ENCODE measurements at regions not wholly inside any gene's neighbourhood (a gene's known extent, or its start where the extent isn't known, plus 50 kb on each side); places are given as distances from the start of the nearest gene placed in this dataset.

DNA sequence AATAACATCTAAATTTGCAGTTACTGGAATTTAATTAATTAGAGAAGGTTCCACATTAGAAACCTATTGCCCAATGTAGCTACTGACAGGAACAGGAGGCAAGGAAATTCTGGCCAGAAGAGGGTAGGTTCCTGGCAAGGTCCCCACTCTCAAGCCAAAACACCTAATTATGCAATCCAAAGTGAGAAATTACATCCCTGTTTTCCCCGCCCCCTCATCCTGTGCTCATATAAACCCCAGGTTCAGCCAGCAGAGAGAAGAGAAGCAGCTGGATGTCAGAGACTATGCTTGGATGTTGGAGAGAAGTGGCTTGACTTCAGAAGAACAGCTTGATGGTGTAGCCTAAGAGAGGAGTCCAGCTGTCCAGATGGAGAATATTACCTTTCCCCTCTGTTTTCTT, 951.3 kb upstream of the PRR20A start:
- Histone ChIP-seq H3K36me3 (no peaks in the 10 kb centered on the region), H3K27ac (no peak overlapping the region), H3K4me3 (ENCODE audit: low read depth, low read length) (no peak overlapping the region), H3K27me3 (ENCODE audit: insufficient read depth, low read depth, severe bottlenecking) (no peaks in the 10 kb centered on the region), H3K9me3 (ENCODE audit: severe bottlenecking) (no peaks in the 10 kb centered on the region)
- no peak for DNase-seq
- TF ChIP-seq, protein P1, sequence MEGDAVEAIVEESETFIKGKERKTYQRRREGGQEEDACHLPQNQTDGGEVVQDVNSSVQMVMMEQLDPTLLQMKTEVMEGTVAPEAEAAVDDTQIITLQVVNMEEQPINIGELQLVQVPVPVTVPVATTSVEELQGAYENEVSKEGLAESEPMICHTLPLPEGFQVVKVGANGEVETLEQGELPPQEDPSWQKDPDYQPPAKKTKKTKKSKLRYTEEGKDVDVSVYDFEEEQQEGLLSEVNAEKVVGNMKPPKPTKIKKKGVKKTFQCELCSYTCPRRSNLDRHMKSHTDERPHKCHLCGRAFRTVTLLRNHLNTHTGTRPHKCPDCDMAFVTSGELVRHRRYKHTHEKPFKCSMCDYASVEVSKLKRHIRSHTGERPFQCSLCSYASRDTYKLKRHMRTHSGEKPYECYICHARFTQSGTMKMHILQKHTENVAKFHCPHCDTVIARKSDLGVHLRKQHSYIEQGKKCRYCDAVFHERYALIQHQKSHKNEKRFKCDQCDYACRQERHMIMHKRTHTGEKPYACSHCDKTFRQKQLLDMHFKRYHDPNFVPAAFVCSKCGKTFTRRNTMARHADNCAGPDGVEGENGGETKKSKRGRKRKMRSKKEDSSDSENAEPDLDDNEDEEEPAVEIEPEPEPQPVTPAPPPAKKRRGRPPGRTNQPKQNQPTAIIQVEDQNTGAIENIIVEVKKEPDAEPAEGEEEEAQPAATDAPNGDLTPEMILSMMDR (IDR thresholded peaks at IDR 0.05; ENCODE audit: low read depth, low read length), result no peak

DNA sequence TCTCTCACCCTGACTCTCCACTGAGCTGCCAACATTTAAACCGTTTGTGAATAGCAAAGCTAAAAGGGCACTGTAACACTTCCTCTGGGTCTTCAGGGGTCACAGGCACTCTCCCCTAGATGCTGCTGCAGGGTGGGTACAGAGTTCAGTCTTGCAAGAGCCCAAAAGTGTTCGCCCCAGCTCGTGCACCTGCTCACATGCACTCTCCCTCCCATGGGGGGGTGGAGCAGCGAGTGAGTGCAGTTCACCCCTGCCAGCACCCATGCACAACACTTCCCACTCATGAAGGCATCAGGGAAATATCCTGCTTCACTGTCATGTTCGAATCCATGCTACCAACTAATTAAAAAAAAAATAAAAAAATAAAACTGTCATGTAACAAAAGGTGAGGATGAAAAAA, 950.7 kb upstream of the PRR20A start:
- H3K27ac ChIP-seq, result no peak overlapping the region
- no peak overlapping the region for H3K4me3 ChIP-seq (ENCODE audit: low read depth, low read length)
- H3K9me3 ChIP-seq (ENCODE audit: severe bottlenecking), result no peaks in the 10 kb centered on the region
- no peaks in the 10 kb centered on the region for H3K27me3 ChIP-seq (ENCODE audit: insufficient read depth, low read depth, severe bottlenecking)
- TF ChIP-seq, protein P1 (IDR thresholded peaks at IDR 0.05; ENCODE audit: low read depth, low read length), result no peak
- DNase-seq, result no peak
- no peaks in the 10 kb centered on the region for H3K36me3 ChIP-seq

DNA sequence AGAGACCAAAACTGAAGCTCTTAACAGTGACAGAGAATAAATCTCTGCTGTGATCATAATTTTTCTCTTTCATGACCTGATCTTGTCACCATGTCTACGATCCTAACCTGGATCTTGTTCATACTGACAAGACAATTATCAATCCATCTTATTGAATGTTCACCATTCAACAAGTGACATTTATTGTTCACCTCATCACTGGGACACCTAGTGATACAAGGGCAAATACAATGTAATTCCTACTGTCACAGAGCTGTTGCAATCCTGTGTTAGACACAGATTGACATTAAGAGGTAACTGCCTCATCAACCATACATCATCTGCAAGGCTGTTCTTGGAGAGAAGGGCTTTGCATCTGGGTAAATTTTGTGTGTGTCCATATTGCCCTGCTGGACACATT, 942.4 kb upstream of the PRR20A start:
- H3K9me3 ChIP-seq (ENCODE audit: severe bottlenecking), result no peaks in the 10 kb centered on the region
- TF ChIP-seq, protein P1 (IDR thresholded peaks at IDR 0.05; ENCODE audit: low read depth, low read length), result no peak
- H3K36me3 ChIP-seq, result no peaks in the 10 kb centered on the region
- no peak for DNase-seq
- no peak overlapping the region for H3K4me3 ChIP-seq (ENCODE audit: low read depth, low read length)
- no peaks in the 10 kb centered on the region for H3K27me3 ChIP-seq (ENCODE audit: insufficient read depth, low read depth, severe bottlenecking)
- no peak overlapping the region for H3K27ac ChIP-seq

DNA sequence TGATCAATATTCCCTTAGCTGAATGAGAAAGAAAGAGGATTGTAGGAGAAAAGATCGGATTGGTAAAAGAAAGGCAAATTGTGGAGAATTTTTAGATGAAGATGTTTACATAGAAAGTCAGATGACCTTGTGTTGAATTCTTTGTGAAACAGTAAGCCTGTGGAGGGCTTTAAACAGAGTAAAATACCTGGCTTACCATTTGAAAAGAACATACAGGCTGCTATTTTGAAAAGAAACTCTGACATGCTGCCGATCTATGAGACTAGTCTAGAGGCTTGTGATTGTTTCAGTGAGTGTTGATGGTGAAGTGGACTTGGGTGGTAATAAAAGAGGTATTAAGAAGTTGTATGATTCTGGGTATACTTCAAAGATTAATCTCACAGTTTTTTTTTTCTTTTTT, 938.9 kb upstream of the PRR20A start:
- H3K36me3 ChIP-seq, result no peaks in the 10 kb centered on the region
- TF ChIP-seq, protein P1 (IDR thresholded peaks at IDR 0.05; ENCODE audit: low read depth, low read length), result no peak
- no peaks in the 10 kb centered on the region for H3K27me3 ChIP-seq (ENCODE audit: insufficient read depth, low read depth, severe bottlenecking)
- no peak overlapping the region for H3K27ac ChIP-seq
- H3K9me3 ChIP-seq (ENCODE audit: severe bottlenecking), result no peaks in the 10 kb centered on the region
- no peak for DNase-seq
- H3K4me3 ChIP-seq (ENCODE audit: low read depth, low read length), result no peak overlapping the region

DNA sequence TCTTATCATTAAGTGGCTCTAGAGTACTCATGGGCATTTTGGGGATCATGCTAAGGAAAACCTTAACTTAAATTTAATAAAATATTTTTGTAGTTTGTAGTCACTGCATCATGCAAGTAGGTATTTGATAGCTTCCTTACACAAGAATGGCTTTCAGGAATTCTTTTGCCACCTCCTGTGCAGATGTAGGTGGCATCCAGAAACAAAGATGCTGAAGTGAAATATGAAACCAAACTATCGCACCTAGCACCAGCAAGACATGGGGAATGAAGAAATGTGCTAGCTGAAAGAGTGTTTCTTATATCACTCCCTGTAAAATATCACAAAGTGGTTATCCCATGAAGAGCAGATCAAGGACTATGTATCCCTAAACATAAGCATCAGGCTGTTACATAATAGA, 924.5 kb upstream of the PRR20A start:
- H3K4me3 ChIP-seq (ENCODE audit: low read depth, low read length), result no peak overlapping the region

DNA sequence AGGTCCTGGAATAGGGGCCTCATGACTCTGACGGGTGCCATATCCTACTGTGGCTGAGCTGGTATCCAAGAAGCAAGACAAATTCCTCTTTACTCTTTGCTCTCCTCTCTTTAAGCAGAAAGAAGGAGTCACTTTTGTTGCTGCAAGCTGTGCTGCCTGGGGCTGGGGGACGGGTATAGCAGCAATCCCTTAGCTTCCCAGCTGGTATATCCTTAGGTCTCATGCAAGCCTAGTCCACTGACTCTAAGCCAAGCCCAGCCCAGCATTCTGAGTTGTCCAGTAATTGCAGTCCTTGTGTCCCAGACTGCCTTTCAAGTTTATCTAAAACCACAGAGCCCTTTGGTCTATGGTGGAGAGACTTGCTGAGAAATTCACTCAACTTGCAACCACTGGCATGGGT, 893.0 kb upstream of the PRR20A start:
- TF ChIP-seq, protein P1 (IDR thresholded peaks at IDR 0.05; ENCODE audit: low read depth, low read length), result no peak
- no peak overlapping the region for H3K4me3 ChIP-seq (ENCODE audit: low read depth, low read length)
- no peaks in the 10 kb centered on the region for H3K27me3 ChIP-seq (ENCODE audit: insufficient read depth, low read depth, severe bottlenecking)
- no peak for DNase-seq
- H3K36me3 ChIP-seq, result no peaks in the 10 kb centered on the region
- no peaks in the 10 kb centered on the region for H3K9me3 ChIP-seq (ENCODE audit: severe bottlenecking)
- no peak overlapping the region for H3K27ac ChIP-seq

More for the DNA sequence above, 924.5 kb upstream of the PRR20A start:
- TF ChIP-seq, protein P1 (IDR thresholded peaks at IDR 0.05; ENCODE audit: low read depth, low read length), result no peak
- Histone ChIP-seq H3K27me3 (ENCODE audit: insufficient read depth, low read depth, severe bottlenecking) (no peaks in the 10 kb centered on the region), H3K36me3 (no peaks in the 10 kb centered on the region), H3K27ac (no peak overlapping the region), H3K9me3 (ENCODE audit: severe bottlenecking) (no peaks in the 10 kb centered on the region)
- no peak for DNase-seq
